ENCODE measurements at regions not wholly inside any gene's neighbourhood (a gene's known extent, or its start where the extent isn't known, plus 50 kb on each side); places are given as distances from the start of the nearest gene placed in this dataset.

DNA sequence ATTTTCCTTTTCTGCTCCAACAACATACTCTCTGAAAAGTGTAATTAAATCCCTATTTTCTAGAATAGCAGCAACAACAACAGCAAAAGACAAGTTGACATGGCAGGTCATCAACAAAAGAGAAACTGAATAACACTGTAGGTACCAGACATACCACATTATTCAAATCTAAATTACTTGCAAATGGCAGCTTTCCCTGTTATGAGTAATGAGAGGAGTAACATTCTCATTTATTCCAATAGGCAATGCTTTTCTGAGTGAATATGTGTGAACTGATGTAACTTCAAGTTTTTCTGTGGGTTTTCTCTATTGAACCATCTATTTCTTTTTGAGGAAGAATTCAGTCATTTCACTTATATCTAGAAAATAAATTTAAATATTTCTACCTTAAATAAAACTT lies 501.5 kb downstream of the TRIB2 start:
- H3K9me3 ChIP-seq (replicated peaks; ENCODE audit: insufficient read depth, low read length), result no peaks in the 10 kb centered on the region
- no peak overlapping the region for H3K27ac ChIP-seq (ENCODE audit: low read length)
- no peaks in the 10 kb centered on the region for H3K36me3 ChIP-seq (replicated peaks; ENCODE audit: insufficient read depth, low read length)
- no peaks in the 10 kb centered on the region for H3K79me2 ChIP-seq (ENCODE audit: low read length)
- H3K4me2 ChIP-seq (ENCODE audit: low read depth, low read length), result no peak overlapping the region
- H3K9ac ChIP-seq (ENCODE audit: low read length), result no peak overlapping the region
- no peaks in the 10 kb centered on the region for H3K27me3 ChIP-seq (replicated peaks; ENCODE audit: insufficient read depth, low read length)
- no peaks in the 10 kb centered on the region for H3K4me1 ChIP-seq (ENCODE audit: low read length)
- H3K4me3 ChIP-seq (ENCODE audit: low read length), result no peak overlapping the region
- TF ChIP-seq EZH2phosphoT487 (IDR thresholded peaks at IDR 0.05; ENCODE audit: low read length) (no peak), EZH2 (optimal IDR thresholded peaks at IDR 0.05; ENCODE audit: low read depth, low read length) (no peak)
- TF ChIP-seq, protein P1, sequence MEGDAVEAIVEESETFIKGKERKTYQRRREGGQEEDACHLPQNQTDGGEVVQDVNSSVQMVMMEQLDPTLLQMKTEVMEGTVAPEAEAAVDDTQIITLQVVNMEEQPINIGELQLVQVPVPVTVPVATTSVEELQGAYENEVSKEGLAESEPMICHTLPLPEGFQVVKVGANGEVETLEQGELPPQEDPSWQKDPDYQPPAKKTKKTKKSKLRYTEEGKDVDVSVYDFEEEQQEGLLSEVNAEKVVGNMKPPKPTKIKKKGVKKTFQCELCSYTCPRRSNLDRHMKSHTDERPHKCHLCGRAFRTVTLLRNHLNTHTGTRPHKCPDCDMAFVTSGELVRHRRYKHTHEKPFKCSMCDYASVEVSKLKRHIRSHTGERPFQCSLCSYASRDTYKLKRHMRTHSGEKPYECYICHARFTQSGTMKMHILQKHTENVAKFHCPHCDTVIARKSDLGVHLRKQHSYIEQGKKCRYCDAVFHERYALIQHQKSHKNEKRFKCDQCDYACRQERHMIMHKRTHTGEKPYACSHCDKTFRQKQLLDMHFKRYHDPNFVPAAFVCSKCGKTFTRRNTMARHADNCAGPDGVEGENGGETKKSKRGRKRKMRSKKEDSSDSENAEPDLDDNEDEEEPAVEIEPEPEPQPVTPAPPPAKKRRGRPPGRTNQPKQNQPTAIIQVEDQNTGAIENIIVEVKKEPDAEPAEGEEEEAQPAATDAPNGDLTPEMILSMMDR (IDR thresholded peaks at IDR 0.05; ENCODE audit: low read length), result no peak
- H4K20me1 ChIP-seq (ENCODE audit: insufficient read depth, low read length), result no peaks in the 10 kb centered on the region
- no peaks in the 10 kb centered on the region for H3F3A ChIP-seq (ENCODE audit: insufficient read depth, low read length)
- DNase-seq, result no peak
- H3K9me2 ChIP-seq (replicated peaks; ENCODE audit: insufficient read depth, low read length), result no peaks in the 10 kb centered on the region; the same call in 1 of the 2 replicates
- no peak overlapping the region for H2AFZ ChIP-seq (ENCODE audit: low read length)

- TF ChIP-seq EZH2phosphoT487 (IDR thresholded peaks at IDR 0.05; ENCODE audit: low read length) (no peak), EZH2 (optimal IDR thresholded peaks at IDR 0.05; ENCODE audit: low read depth, low read length) (no peak)
- TF ChIP-seq, protein P1 (IDR thresholded peaks at IDR 0.05; ENCODE audit: low read length), result no peak
- no peaks in the 10 kb centered on the region for H3K79me2 ChIP-seq (ENCODE audit: low read length)
- DNase-seq, result no peak
- no peaks in the 10 kb centered on the region for H3K9me2 ChIP-seq (replicated peaks; ENCODE audit: insufficient read depth, low read length)
- H3K36me3 ChIP-seq (replicated peaks; ENCODE audit: insufficient read depth, low read length), result no peaks in the 10 kb centered on the region
- H3K9me3 ChIP-seq (replicated peaks; ENCODE audit: insufficient read depth, low read length), result no peaks in the 10 kb centered on the region
- no peaks in the 10 kb centered on the region for H3K27me3 ChIP-seq (replicated peaks; ENCODE audit: insufficient read depth, low read length)
- H3K9ac ChIP-seq (ENCODE audit: low read length), result no peak overlapping the region
- no peak overlapping the region for H3K4me3 ChIP-seq (ENCODE audit: low read length)
- H3K4me1 ChIP-seq (ENCODE audit: low read length), result no peaks in the 10 kb centered on the region
- no peaks in the 10 kb centered on the region for H3F3A ChIP-seq (ENCODE audit: insufficient read depth, low read length)
- H3K27ac ChIP-seq (ENCODE audit: low read length), result no peak overlapping the region
- H4K20me1 ChIP-seq (ENCODE audit: insufficient read depth, low read length), result no peaks in the 10 kb centered on the region
- H2AFZ ChIP-seq (ENCODE audit: low read length), result no peak overlapping the region
- no peak overlapping the region for H3K4me2 ChIP-seq (ENCODE audit: low read depth, low read length)
Measured at GRCh38 chr2:13227578-13227977, 510.8 kb downstream of the TRIB2 start.

GRCh38 chr2:13230221-13230620 lies 513.5 kb downstream of the TRIB2 start:
- Histone ChIP-seq H2AFZ (ENCODE audit: low read length) (no peak overlapping the region), H3K4me3 (ENCODE audit: low read length) (no peak overlapping the region), H4K20me1 (ENCODE audit: insufficient read depth, low read length) (no peaks in the 10 kb centered on the region), H3K36me3 (replicated peaks; ENCODE audit: insufficient read depth, low read length) (no peaks in the 10 kb centered on the region), H3F3A (ENCODE audit: insufficient read depth, low read length) (no peaks in the 10 kb centered on the region), H3K79me2 (ENCODE audit: low read length) (no peaks in the 10 kb centered on the region), H3K4me2 (ENCODE audit: low read depth, low read length) (no peak overlapping the region), H3K9me3 (replicated peaks; ENCODE audit: insufficient read depth, low read length) (no peaks in the 10 kb centered on the region), H3K9me2 (replicated peaks; ENCODE audit: insufficient read depth, low read length) (no peaks in the 10 kb centered on the region), H3K4me1 (ENCODE audit: low read length) (no peaks in the 10 kb centered on the region), H3K27ac (ENCODE audit: low read length) (no peak overlapping the region), H3K9ac (ENCODE audit: low read length) (no peak overlapping the region), H3K27me3 (replicated peaks; ENCODE audit: insufficient read depth, low read length) (no peaks in the 10 kb centered on the region)
- no peak for DNase-seq
- no peak for TF ChIP-seq EZH2 (optimal IDR thresholded peaks at IDR 0.05; ENCODE audit: low read depth, low read length)
- no peak for TF ChIP-seq EZH2phosphoT487 (IDR thresholded peaks at IDR 0.05; ENCODE audit: low read length)
- TF ChIP-seq, protein P1 (IDR thresholded peaks at IDR 0.05; ENCODE audit: low read length), result no peak
